Panc1 (cell line): ENCODE measurements at regions not wholly inside any gene's neighbourhood (a gene's known extent, or its start where the extent isn't known, plus 50 kb on each side); places are given as distances from the start of the nearest gene placed in this dataset.

Experiments
- POLR2AphosphoS5 ChIP-seq: IDR thresholded peaks from 2 replicates; pipeline ENCODE4 v1.6.1; 2012; ENCODE audit warnings: mild to moderate bottlenecking, low read depth, low read length, moderate library complexity
- SIN3A ChIP-seq: IDR thresholded peaks from 2 replicates; pipeline ENCODE4 v1.6.1; 2012; ENCODE audit warnings: low read depth, mild to moderate bottlenecking, low read length, moderate library complexity, borderline replicate concordance; ENCODE audit not compliant: insufficient read depth
- TF ChIP-seq, protein P1 (sequence below): fragments of 450-650 bp; IDR thresholded peaks from 2 replicates; pipeline ENCODE4 v1.5.1; 2017; ENCODE audit warnings: mild to moderate bottlenecking

DNA sequence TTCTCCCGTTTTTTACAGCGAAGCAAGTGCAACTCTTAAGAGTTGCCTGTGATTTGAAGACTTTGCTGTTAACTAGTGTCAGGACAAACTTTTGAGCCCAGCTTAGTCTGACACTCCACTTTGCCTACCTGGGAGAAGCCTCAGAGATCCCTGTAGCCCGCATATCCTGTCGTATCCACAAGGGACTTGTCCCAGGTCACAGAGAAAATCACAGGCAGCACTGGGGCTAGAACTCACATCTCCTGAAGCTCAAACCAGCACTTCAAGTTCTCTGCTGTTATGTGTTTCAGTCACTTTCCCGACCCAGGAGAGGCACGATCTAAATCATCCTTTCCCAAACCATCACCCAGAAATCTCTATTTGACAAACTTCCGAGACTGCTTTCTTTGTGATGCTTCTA is 584.5 kb downstream of the ACTL7B start:
- TF ChIP-seq, protein P1, sequence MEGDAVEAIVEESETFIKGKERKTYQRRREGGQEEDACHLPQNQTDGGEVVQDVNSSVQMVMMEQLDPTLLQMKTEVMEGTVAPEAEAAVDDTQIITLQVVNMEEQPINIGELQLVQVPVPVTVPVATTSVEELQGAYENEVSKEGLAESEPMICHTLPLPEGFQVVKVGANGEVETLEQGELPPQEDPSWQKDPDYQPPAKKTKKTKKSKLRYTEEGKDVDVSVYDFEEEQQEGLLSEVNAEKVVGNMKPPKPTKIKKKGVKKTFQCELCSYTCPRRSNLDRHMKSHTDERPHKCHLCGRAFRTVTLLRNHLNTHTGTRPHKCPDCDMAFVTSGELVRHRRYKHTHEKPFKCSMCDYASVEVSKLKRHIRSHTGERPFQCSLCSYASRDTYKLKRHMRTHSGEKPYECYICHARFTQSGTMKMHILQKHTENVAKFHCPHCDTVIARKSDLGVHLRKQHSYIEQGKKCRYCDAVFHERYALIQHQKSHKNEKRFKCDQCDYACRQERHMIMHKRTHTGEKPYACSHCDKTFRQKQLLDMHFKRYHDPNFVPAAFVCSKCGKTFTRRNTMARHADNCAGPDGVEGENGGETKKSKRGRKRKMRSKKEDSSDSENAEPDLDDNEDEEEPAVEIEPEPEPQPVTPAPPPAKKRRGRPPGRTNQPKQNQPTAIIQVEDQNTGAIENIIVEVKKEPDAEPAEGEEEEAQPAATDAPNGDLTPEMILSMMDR: no peak
- no peak for TF ChIP-seq SIN3A
- TF ChIP-seq POLR2AphosphoS5: no peak
